WTC11 (cell line): ENCODE measurements at regions not wholly inside any gene's neighbourhood (a gene's known extent, or its start where the extent isn't known, plus 50 kb on each side); places are given as distances from the start of the nearest gene placed in this dataset.

Source experiments
- ATAC-seq: fragments of 200-7000 bp; cut with Tn5 transposase; 2 replicates; pipeline ENCODE4 v1.10.0; 2021; ENCODE audit warnings: mild to moderate bottlenecking, moderate library complexity
- CTCF ChIA-PET: fragments of 300-600 bp; sonication (Branson Sonifier 250); formaldehyde crosslinking; loops from one replicate; lab custom pipeline; 2021; ENCODE audit warnings: antibody characterized with exemption; lab: Charles Lee
- POLR2A ChIA-PET: fragments of 350-600 bp; sonication (Branson Sonifier 250); formaldehyde crosslinking; loops from one replicate; lab custom pipeline; 2021; ENCODE audit warnings: antibody characterized with exemption; lab: Charles Lee
- DNase-seq: peaks from one replicate; pipeline ENCODE4 v3.0.0; 2021; ENCODE audit warnings: low spot score
- H3K27ac Mint-ChIP-seq: 2 replicates; pipeline ENCODE4 v1.8.0; 2021; ENCODE audit warnings: mixed read lengths
- H3K27me3 Mint-ChIP-seq: 2 replicates; pipeline ENCODE4 v1.8.0; 2021; ENCODE audit warnings: low read depth, mild to moderate bottlenecking, moderate library complexity, mixed read lengths
- H3K36me3 Mint-ChIP-seq: 2 replicates; pipeline ENCODE4 v1.8.0; 2021; ENCODE audit warnings: mixed read lengths
- H3K4me1 Mint-ChIP-seq: 2 replicates; pipeline ENCODE4 v1.8.0; 2022; ENCODE audit warnings: mixed read lengths
- H3K4me3 Mint-ChIP-seq: 2 replicates; pipeline ENCODE4 v1.8.0; 2021; ENCODE audit warnings: mild to moderate bottlenecking, moderate library complexity, mixed read lengths
- H3K9me3 Mint-ChIP-seq: 2 replicates; pipeline ENCODE4 v1.8.0; 2021; ENCODE audit warnings: mixed read lengths
- FOXJ3 ChIP-seq: sonication (generic); formaldehyde crosslinking; IDR thresholded peaks from 2 replicates; pipeline ENCODE4 v1.9.0; 2021; ENCODE audit warnings: missing genetic modification reagents, mild to moderate bottlenecking, borderline replicate concordance
- GRHL2 ChIP-seq: fragments of 250-450 bp; sonication (Bioruptor Pico); IDR thresholded peaks from 2 replicates; pipeline ENCODE4 v1.8.0; 2022; ENCODE audit warnings: mild to moderate bottlenecking, moderate library complexity; ENCODE audit not compliant: insufficient replicate concordance, severe bottlenecking
- NFATC4 ChIP-seq: fragments of 250-450 bp; sonication (Bioruptor Pico); IDR thresholded peaks from 2 replicates; pipeline ENCODE4 v1.9.0; 2021; ENCODE audit warnings: mild to moderate bottlenecking
- SMAD3 ChIP-seq: sonication (generic); formaldehyde crosslinking; IDR thresholded peaks from 2 replicates; pipeline ENCODE4 v1.8.0; 2022; ENCODE audit warnings: missing genetic modification reagents, mild to moderate bottlenecking, borderline replicate concordance
- TP53 ChIP-seq: sonication (generic); formaldehyde crosslinking; IDR thresholded peaks from 2 replicates; pipeline ENCODE4 v1.8.1; 2023; ENCODE audit warnings: mild to moderate bottlenecking, missing genetic modification reagents
- ZNF317 ChIP-seq: sonication (generic); formaldehyde crosslinking; IDR thresholded peaks from 2 replicates; pipeline ENCODE4 v1.8.1; 2023; ENCODE audit warnings: low read depth, mild to moderate bottlenecking, moderate library complexity, missing genetic modification reagents, borderline replicate concordance
- ZNF671 ChIP-seq: fragments of 250-450 bp; sonication (Bioruptor Pico); IDR thresholded peaks from 2 replicates; pipeline ENCODE4 v1.8.0; 2021; ENCODE audit warnings: mild to moderate bottlenecking
- TF ChIP-seq, protein P1 (sequence below): fragments of 250-450 bp; sonication (Bioruptor Pico); IDR thresholded peaks from 2 replicates; pipeline ENCODE4 v1.9.0; 2021; ENCODE audit warnings: moderate library complexity, mild to moderate bottlenecking, inconsistent platforms, borderline replicate concordance
- TF ChIP-seq, protein P2 (sequence below): sonication (generic); formaldehyde crosslinking; IDR thresholded peaks from 2 replicates; pipeline ENCODE4 v1.8.0; 2022; ENCODE audit warnings: mild to moderate bottlenecking, missing genetic modification reagents
- TF ChIP-seq, protein P3 (sequence below): fragments of 250-450 bp; sonication (Bioruptor Pico); IDR thresholded peaks from 2 replicates; pipeline ENCODE4 v2.1.2; 2022; ENCODE audit warnings: mild to moderate bottlenecking, moderate library complexity
- TF ChIP-seq, protein P4 (sequence below): fragments of 200-600 bp; IDR thresholded peaks from 2 replicates; pipeline ENCODE4 v1.8.0; 2022; ENCODE audit warnings: antibody characterized with exemption
- TF ChIP-seq, protein P5 (sequence below): fragments of 250-450 bp; sonication (Bioruptor Pico); IDR thresholded peaks from 2 replicates; pipeline ENCODE4 v1.9.0; 2021; ENCODE audit warnings: mild to moderate bottlenecking
- TF ChIP-seq, protein P6 (sequence below): sonication (generic); formaldehyde crosslinking; IDR thresholded peaks from 2 replicates; pipeline ENCODE4 v1.8.0; 2022; ENCODE audit warnings: mild to moderate bottlenecking, missing genetic modification reagents
- TF ChIP-seq, protein P7 (sequence below): fragments of 250-450 bp; sonication (Bioruptor Pico); IDR thresholded peaks from 2 replicates; pipeline ENCODE4 v1.8.0; 2021; ENCODE audit warnings: mild to moderate bottlenecking

DNA sequence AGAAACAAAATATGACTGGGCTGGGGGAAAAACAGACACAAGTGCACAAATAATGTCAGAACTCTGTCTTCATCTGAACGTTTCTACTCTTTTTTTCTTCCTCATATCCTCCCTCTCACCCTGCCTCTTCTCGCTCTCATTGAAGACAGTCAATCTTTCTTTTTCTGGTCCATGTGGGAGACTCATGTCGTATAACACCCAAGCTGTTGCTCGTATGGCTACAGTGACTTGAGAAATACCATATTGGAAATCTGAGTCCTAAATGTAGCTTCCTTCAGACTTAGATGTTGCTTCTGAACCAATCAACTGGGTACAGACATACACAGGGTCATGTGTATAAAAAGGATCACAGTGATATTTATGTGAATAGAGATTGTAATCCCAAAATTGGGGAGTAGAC lies 579.8 kb upstream of the CELF2 start (continued):
- TF ChIP-seq, protein P1, sequence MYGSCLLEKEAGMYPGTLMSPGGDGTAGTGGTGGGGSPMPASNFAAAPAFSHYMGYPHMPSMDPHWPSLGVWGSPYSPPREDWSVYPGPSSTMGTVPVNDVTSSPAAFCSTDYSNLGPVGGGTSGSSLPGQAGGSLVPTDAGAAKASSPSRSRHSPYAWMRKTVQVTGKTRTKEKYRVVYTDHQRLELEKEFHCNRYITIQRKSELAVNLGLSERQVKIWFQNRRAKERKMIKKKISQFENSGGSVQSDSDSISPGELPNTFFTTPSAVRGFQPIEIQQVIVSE (CRISPR knock-in tag) = no peak
- TF ChIP-seq, all 79 proteins: peak for 0

DNA sequence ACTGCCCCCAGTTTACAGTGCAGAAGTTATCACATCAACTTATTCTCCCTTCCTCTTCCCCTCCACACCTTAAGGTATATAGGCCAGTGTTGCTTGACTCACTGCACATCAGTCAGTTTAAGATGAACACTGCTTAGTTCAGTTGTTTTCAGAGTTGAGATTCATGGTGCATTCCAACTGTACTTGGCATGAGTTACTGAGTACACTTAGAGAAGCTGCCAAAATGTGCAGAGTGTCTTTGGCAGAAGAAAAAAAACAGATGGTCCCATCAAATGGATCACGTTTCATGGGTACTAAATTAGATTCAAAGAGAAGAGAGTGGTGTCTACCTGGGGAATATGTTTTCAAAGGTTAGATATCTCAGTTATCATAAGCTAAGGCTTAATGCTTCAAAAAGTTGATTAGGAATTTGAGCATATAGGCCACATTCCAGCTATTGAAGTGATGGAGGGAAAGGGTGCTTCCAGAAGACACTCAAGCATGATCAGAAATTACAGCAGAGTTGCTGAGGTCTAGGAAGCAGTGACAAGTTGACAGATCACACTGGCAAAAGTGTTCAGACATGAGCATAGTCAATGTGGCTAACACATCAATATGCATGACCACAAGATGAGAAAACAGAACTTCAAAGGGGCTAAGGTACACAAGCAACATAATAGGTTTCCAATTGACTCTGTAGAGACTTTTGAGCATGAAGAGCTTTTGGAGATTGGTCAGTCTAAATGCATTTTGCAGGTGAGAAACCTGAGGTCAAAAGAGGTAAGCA lies 579.2 kb upstream of the CELF2 start:
- H3K36me3 Mint-ChIP-seq = peaks cover 6% of the 10 kb centered on the region; the same call in 1 of the 2 replicates
- CTCF ChIA-PET = no interaction called here
- TF ChIP-seq ZNF671 (CRISPR knock-in tag) (no peak), TP53 (CRISPR knock-in tag) (no peak), SMAD3 (CRISPR knock-in tag) (no peak), GRHL2 (CRISPR knock-in tag) (no peak), ZNF317 (no peak), FOXJ3 (CRISPR knock-in tag) (no peak), NFATC4 (CRISPR knock-in tag) (no peak)
- TF ChIP-seq, protein P2, sequence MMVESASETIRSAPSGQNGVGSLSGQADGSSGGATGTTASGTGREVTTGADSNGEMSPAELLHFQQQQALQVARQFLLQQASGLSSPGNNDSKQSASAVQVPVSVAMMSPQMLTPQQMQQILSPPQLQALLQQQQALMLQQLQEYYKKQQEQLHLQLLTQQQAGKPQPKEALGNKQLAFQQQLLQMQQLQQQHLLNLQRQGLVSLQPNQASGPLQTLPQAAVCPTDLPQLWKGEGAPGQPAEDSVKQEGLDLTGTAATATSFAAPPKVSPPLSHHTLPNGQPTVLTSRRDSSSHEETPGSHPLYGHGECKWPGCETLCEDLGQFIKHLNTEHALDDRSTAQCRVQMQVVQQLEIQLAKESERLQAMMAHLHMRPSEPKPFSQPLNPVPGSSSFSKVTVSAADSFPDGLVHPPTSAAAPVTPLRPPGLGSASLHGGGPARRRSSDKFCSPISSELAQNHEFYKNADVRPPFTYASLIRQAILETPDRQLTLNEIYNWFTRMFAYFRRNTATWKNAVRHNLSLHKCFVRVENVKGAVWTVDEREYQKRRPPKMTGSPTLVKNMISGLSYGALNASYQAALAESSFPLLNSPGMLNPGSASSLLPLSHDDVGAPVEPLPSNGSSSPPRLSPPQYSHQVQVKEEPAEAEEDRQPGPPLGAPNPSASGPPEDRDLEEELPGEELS = no peak
- TF ChIP-seq, protein P3, sequence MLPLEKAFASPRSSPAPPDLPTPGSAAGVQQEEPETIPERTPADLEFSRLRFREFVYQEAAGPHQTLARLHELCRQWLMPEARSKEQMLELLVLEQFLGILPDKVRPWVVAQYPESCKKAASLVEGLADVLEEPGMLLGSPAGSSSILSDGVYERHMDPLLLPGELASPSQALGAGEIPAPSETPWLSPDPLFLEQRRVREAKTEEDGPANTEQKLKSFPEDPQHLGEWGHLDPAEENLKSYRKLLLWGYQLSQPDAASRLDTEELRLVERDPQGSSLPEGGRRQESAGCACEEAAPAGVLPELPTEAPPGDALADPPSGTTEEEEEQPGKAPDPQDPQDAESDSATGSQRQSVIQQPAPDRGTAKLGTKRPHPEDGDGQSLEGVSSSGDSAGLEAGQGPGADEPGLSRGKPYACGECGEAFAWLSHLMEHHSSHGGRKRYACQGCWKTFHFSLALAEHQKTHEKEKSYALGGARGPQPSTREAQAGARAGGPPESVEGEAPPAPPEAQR (CRISPR knock-in tag) = no peak
- TF ChIP-seq, protein P4, sequence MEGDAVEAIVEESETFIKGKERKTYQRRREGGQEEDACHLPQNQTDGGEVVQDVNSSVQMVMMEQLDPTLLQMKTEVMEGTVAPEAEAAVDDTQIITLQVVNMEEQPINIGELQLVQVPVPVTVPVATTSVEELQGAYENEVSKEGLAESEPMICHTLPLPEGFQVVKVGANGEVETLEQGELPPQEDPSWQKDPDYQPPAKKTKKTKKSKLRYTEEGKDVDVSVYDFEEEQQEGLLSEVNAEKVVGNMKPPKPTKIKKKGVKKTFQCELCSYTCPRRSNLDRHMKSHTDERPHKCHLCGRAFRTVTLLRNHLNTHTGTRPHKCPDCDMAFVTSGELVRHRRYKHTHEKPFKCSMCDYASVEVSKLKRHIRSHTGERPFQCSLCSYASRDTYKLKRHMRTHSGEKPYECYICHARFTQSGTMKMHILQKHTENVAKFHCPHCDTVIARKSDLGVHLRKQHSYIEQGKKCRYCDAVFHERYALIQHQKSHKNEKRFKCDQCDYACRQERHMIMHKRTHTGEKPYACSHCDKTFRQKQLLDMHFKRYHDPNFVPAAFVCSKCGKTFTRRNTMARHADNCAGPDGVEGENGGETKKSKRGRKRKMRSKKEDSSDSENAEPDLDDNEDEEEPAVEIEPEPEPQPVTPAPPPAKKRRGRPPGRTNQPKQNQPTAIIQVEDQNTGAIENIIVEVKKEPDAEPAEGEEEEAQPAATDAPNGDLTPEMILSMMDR = no peak
- TF ChIP-seq, protein P5, sequence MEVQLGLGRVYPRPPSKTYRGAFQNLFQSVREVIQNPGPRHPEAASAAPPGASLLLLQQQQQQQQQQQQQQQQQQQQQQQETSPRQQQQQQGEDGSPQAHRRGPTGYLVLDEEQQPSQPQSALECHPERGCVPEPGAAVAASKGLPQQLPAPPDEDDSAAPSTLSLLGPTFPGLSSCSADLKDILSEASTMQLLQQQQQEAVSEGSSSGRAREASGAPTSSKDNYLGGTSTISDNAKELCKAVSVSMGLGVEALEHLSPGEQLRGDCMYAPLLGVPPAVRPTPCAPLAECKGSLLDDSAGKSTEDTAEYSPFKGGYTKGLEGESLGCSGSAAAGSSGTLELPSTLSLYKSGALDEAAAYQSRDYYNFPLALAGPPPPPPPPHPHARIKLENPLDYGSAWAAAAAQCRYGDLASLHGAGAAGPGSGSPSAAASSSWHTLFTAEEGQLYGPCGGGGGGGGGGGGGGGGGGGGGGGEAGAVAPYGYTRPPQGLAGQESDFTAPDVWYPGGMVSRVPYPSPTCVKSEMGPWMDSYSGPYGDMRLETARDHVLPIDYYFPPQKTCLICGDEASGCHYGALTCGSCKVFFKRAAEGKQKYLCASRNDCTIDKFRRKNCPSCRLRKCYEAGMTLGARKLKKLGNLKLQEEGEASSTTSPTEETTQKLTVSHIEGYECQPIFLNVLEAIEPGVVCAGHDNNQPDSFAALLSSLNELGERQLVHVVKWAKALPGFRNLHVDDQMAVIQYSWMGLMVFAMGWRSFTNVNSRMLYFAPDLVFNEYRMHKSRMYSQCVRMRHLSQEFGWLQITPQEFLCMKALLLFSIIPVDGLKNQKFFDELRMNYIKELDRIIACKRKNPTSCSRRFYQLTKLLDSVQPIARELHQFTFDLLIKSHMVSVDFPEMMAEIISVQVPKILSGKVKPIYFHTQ = no peak
- TF ChIP-seq, protein P6, sequence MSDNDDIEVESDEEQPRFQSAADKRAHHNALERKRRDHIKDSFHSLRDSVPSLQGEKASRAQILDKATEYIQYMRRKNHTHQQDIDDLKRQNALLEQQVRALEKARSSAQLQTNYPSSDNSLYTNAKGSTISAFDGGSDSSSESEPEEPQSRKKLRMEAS (CRISPR knock-in tag) = no peak
- TF ChIP-seq, protein P7, sequence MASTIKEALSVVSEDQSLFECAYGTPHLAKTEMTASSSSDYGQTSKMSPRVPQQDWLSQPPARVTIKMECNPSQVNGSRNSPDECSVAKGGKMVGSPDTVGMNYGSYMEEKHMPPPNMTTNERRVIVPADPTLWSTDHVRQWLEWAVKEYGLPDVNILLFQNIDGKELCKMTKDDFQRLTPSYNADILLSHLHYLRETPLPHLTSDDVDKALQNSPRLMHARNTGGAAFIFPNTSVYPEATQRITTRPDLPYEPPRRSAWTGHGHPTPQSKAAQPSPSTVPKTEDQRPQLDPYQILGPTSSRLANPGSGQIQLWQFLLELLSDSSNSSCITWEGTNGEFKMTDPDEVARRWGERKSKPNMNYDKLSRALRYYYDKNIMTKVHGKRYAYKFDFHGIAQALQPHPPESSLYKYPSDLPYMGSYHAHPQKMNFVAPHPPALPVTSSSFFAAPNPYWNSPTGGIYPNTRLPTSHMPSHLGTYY (CRISPR knock-in tag) = no peak

More for the DNA sequence above, 579.2 kb upstream of the CELF2 start:
- no peak overlapping the region for H3K27ac Mint-ChIP-seq
- DNase-seq = no peak
- 0 out of 2 replicates have a peak, but pooled peaks cover 3% of the 10 kb centered on the region for H3K4me1 Mint-ChIP-seq
- H3K4me3 Mint-ChIP-seq = no peak overlapping the region
- POLR2A ChIA-PET = no interaction called here
- H3K9me3 Mint-ChIP-seq = peaks cover 12% of the 10 kb centered on the region
- no peaks in the 10 kb centered on the region for H3K27me3 Mint-ChIP-seq
- no peak for ATAC-seq
